ENCODE measurements at regions not wholly inside any gene's neighbourhood (a gene's known extent, or its start where the extent isn't known, plus 50 kb on each side); places are given as distances from the start of the nearest gene placed in this dataset.
A peak's percentile ranks its signal among the peaks of the same experiment; 100 is the strongest.

DNA sequence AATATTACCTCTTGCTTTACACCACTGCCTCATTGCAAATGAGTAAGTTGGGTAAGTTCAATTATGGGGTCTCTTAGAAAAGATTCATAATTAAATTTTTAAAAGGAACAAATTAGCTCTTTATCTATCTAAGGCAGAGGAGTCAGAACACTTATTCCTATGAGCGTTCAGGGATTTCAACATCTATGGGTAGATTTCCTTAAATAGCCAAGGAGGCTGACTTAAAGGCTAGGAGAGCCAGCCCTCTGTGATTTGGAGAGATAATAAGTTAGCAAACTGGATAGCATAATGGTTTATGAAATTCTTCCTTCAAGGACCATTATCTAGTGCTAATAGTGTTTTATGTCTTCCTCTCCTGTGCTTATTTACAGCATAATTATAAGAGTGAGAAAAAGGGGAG lies 387.7 kb downstream of the STK39 start:
- Histone ChIP-seq H3K36me3 (ENCODE audit: control insufficient read depth in 4 of 4, insufficient read depth in 4 of 4, low read length in 4 of 4) (no peaks in the 10 kb centered on the region), H3K4me1 (ENCODE audit: control insufficient read depth in 5 of 5, insufficient read depth in 5 of 5, low read length in 5 of 5) (peaks cover 0 to 27% (median 0%) of the 10 kb centered on the region in 5 donors), H3K27me3 (ENCODE audit: control insufficient read depth in 3 of 3, insufficient read depth in 3 of 3, low read length in 2 of 3) (no peaks in the 10 kb centered on the region), H3K27ac (ENCODE audit: low read depth in 1 of 2, low read length in 1 of 2) (no peak overlapping the region), H3K9me3 (ENCODE audit: control insufficient read depth in 4 of 4, insufficient read depth in 3 of 4, low read length in 3 of 4) (no peaks in the 10 kb centered on the region), H3K4me3 (no peak overlapping the region), H3K9ac (ENCODE audit: insufficient read depth in 1 of 2, low read length in 2 of 2) (no peak overlapping the region)
- no peak for ATAC-seq (ENCODE audit: insufficient read depth, low FRiP score)
- TF ChIP-seq, protein P1, sequence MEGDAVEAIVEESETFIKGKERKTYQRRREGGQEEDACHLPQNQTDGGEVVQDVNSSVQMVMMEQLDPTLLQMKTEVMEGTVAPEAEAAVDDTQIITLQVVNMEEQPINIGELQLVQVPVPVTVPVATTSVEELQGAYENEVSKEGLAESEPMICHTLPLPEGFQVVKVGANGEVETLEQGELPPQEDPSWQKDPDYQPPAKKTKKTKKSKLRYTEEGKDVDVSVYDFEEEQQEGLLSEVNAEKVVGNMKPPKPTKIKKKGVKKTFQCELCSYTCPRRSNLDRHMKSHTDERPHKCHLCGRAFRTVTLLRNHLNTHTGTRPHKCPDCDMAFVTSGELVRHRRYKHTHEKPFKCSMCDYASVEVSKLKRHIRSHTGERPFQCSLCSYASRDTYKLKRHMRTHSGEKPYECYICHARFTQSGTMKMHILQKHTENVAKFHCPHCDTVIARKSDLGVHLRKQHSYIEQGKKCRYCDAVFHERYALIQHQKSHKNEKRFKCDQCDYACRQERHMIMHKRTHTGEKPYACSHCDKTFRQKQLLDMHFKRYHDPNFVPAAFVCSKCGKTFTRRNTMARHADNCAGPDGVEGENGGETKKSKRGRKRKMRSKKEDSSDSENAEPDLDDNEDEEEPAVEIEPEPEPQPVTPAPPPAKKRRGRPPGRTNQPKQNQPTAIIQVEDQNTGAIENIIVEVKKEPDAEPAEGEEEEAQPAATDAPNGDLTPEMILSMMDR (IDR thresholded peaks at IDR 0.05; ENCODE audit: control extremely low read depth, extremely low read depth), result no peak
- WGBS, 2 donors, result 71 to 78% methylated on average over 1 of the region's 1 CpG
- no peak for DNase-seq

DNA sequence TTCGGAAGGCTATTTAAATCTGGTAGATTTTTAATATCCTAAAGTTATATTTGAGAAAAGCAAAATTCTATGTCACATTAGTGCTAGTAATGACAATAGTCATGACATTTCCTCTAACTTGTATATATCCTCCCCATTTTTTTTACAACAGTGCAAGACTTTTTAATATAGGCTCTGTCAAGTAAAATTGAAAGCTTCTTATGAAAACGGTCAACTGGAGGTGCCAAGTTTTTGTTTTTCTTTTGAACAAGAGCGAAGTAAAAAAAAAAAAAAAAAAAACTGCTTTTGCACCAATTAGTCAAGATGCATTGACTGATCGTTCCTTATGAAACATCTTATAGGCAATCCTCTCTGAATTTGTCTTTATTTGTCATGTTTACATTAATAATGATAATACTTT lies 389.3 kb downstream of the STK39 start:
- no peaks in the 10 kb centered on the region for H3K9me3 ChIP-seq (ENCODE audit: control insufficient read depth in 4 of 4, insufficient read depth in 3 of 4, low read length in 3 of 4)
- WGBS, 2 donors, result 77 to 90% methylated on average over 4 of the region's 4 CpGs
- DNase-seq, result no peak
- no peak overlapping the region for H3K9ac ChIP-seq (ENCODE audit: insufficient read depth in 1 of 2, low read length in 2 of 2)
- no peak overlapping the region for H3K4me3 ChIP-seq
- H3K36me3 ChIP-seq (ENCODE audit: control insufficient read depth in 4 of 4, insufficient read depth in 4 of 4, low read length in 4 of 4), result no peaks in the 10 kb centered on the region
- H3K27ac ChIP-seq (ENCODE audit: low read depth in 1 of 2, low read length in 1 of 2), result no peak overlapping the region
- H3K4me1 ChIP-seq (ENCODE audit: control insufficient read depth in 5 of 5, insufficient read depth in 5 of 5, low read length in 5 of 5), result peaks cover 0 to 27% (median 0%) of the 10 kb centered on the region in 5 donors
- no peak for ATAC-seq (ENCODE audit: insufficient read depth, low FRiP score)
- no peaks in the 10 kb centered on the region for H3K27me3 ChIP-seq (ENCODE audit: control insufficient read depth in 3 of 3, insufficient read depth in 3 of 3, low read length in 2 of 3)
- TF ChIP-seq, protein P1 (IDR thresholded peaks at IDR 0.05; ENCODE audit: control extremely low read depth, extremely low read depth), result no peak

DNA sequence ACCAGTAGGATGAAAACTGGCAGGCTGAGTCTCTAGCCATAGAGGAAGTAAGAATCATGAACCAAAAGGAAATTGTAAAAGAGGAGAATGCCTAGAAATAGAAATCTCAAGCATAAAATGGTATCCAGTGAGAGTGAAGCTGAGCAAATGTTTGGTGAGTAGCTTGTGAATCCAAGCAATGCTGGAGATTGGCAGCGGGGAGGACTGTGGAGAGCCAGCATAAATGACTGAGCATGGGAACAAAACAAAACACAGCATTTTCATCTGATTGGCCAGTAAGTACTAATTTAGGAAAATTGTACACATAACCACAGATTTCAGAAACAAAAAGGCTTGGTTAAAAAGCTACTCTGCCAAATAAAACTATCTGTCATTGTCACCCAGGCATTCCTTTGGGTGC lies 390.0 kb downstream of the STK39 start:
- no peak overlapping the region for H3K9ac ChIP-seq (ENCODE audit: insufficient read depth in 1 of 2, low read length in 2 of 2)
- peaks cover 0 to 31% (median 0%) of the 10 kb centered on the region in 5 donors for H3K4me1 ChIP-seq (ENCODE audit: control insufficient read depth in 5 of 5, insufficient read depth in 5 of 5, low read length in 5 of 5)
- 76 to 85% methylated on average over 1 of the region's 1 CpG for WGBS, 2 donors
- no peaks in the 10 kb centered on the region for H3K9me3 ChIP-seq (ENCODE audit: control insufficient read depth in 4 of 4, insufficient read depth in 3 of 4, low read length in 3 of 4)
- H3K27ac ChIP-seq (ENCODE audit: low read depth in 1 of 2, low read length in 1 of 2), result no peak overlapping the region
- H3K27me3 ChIP-seq (ENCODE audit: control insufficient read depth in 3 of 3, insufficient read depth in 3 of 3, low read length in 2 of 3), result no peaks in the 10 kb centered on the region
- DNase-seq (peak in 2 of 3 donors; percentile 17 to 32), ATAC-seq (ENCODE audit: insufficient read depth, low FRiP score) (no peak)
- no peaks in the 10 kb centered on the region for H3K36me3 ChIP-seq (ENCODE audit: control insufficient read depth in 4 of 4, insufficient read depth in 4 of 4, low read length in 4 of 4)
- TF ChIP-seq, protein P1 (IDR thresholded peaks at IDR 0.05; ENCODE audit: control extremely low read depth, extremely low read depth), result no peak
- H3K4me3 ChIP-seq, result no peak overlapping the region

DNA sequence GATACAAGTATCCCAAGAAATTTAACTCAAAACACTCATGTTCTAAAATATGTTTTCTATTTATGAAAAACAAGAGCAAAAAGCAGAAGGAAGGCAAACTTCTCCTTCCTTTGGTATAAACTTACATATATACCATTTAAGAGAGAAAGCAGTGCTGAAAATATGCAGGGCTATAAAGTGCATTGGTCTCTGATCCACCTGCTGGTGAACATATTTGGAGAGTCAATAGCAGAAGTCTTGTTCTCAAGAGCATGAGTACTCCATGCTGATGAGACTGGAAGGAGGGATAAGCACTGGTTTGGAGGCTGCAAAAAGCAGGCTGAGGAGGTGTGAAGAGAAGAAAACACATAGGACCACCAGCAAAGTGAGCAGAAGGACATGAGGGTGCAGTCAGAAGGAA lies 391.2 kb downstream of the STK39 start:
- TF ChIP-seq, protein P1 (IDR thresholded peaks at IDR 0.05; ENCODE audit: control extremely low read depth, extremely low read depth), result no peak
- Histone ChIP-seq H3K4me1 (ENCODE audit: control insufficient read depth in 5 of 5, insufficient read depth in 5 of 5, low read length in 5 of 5) (peaks cover 0 to 43% (median 0%) of the 10 kb centered on the region in 5 donors), H3K9ac (ENCODE audit: insufficient read depth in 1 of 2, low read length in 2 of 2) (no peak overlapping the region), H3K27me3 (ENCODE audit: control insufficient read depth in 3 of 3, insufficient read depth in 3 of 3, low read length in 2 of 3) (no peaks in the 10 kb centered on the region), H3K4me3 (no peak overlapping the region), H3K36me3 (ENCODE audit: control insufficient read depth in 4 of 4, insufficient read depth in 4 of 4, low read length in 4 of 4) (no peaks in the 10 kb centered on the region), H3K9me3 (ENCODE audit: control insufficient read depth in 4 of 4, insufficient read depth in 3 of 4, low read length in 3 of 4) (no peaks in the 10 kb centered on the region), H3K27ac (ENCODE audit: low read depth in 1 of 2, low read length in 1 of 2) (no peak overlapping the region)
- no peak for DNase-seq
- no peak for ATAC-seq (ENCODE audit: insufficient read depth, low FRiP score)
